ENCODE measurements at regions not wholly inside any gene's neighbourhood (a gene's known extent, or its start where the extent isn't known, plus 50 kb on each side); places are given as distances from the start of the nearest gene placed in this dataset.

DNA sequence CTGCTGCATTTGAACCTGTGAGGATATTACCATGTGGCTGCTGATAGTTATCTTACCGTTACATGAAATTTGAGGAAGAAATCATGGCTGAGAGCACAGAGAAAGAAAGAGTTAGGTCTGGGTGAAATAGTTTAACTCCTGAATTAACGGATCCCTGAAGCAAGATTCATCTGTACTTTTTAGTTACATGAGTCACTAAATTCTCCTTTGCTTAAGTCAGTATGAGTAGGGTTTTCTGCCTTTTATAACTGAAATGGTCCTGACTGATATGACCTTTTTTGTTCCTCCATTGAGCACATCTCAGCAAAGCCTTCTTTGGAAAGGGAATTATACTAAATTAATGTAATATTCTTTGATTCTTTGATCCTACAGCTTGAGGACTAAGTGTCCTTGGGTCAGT is 333.3 kb upstream of the ZFP64 start:
- TF ChIP-seq, protein P1, sequence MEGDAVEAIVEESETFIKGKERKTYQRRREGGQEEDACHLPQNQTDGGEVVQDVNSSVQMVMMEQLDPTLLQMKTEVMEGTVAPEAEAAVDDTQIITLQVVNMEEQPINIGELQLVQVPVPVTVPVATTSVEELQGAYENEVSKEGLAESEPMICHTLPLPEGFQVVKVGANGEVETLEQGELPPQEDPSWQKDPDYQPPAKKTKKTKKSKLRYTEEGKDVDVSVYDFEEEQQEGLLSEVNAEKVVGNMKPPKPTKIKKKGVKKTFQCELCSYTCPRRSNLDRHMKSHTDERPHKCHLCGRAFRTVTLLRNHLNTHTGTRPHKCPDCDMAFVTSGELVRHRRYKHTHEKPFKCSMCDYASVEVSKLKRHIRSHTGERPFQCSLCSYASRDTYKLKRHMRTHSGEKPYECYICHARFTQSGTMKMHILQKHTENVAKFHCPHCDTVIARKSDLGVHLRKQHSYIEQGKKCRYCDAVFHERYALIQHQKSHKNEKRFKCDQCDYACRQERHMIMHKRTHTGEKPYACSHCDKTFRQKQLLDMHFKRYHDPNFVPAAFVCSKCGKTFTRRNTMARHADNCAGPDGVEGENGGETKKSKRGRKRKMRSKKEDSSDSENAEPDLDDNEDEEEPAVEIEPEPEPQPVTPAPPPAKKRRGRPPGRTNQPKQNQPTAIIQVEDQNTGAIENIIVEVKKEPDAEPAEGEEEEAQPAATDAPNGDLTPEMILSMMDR (IDR thresholded peaks at IDR 0.05), result no peak
- TF ChIP-seq POLR2A (IDR thresholded peaks at IDR 0.05) (no peak), EP300 (IDR thresholded peaks at IDR 0.05) (no peak)

Measured in tibial nerve (tissue), 4 donors.